ENCODE measurements at regions not wholly inside any gene's neighbourhood (a gene's known extent, or its start where the extent isn't known, plus 50 kb on each side); places are given as distances from the start of the nearest gene placed in this dataset.
"Not testable (repeated sequence)": the region's sequence is repeated elsewhere in the genome, so short reads cannot be mapped to it uniquely, and the experiment has no call there.

DNA sequence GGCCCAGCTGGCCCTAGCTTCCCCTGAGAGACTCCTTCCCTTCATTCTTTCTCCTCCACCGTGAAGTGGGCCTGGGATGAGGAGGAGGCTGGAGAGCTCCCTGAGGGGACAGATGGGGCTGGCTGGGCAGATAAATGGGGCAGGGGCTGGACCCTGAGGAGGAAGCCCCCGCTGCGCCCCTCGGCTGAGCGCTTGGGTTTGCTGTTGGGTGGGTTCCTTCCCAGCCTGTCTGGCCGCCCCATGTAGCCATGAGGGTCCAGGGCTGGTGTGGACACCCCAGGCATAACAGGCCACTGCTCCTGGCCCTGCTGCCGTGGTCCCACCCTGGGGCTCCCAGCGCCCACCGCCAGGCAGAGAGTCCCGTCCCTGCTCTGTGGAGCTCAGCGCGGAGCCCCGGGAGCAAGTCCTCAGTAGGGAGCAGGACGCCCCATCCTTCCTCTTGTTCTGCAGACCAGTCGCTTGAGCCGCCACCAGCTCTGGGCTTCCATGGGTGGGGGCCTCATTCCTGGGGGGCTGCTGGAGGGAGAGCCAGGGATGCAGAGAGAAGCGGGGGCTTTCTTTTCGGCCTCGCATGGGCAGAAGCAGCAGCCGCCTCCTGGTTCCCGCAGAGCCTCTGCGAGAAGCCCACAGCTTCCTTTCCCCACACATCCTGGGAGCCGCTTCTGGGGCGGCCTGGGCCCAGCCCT is 266.4 kb upstream of the TCERG1L start:
- no peak for DNase-seq

DNA sequence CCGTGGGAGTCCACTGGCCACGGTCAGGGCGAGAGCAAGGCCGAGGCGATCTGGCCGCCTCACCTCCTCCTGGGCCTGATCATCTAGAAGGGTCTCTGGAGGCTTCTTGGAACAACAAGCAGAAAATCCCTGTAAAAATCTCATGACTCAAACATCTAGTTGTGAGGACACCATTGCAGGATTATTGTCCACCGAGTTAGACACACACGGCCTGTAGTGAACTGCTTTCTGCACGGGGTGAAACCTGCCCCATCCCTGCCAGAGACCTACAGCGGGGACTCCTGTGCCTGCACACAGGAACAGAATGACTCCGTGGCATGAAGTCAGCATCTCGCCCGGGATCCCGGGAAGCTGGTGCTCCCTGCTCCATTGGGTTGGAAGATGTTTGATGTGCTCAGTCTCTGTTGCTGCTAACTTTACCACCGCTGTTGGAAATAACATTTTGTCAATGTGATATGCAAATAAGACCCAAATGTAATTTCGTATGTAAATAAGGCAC is 267.0 kb upstream of the TCERG1L start:
- no peak for DNase-seq

DNA sequence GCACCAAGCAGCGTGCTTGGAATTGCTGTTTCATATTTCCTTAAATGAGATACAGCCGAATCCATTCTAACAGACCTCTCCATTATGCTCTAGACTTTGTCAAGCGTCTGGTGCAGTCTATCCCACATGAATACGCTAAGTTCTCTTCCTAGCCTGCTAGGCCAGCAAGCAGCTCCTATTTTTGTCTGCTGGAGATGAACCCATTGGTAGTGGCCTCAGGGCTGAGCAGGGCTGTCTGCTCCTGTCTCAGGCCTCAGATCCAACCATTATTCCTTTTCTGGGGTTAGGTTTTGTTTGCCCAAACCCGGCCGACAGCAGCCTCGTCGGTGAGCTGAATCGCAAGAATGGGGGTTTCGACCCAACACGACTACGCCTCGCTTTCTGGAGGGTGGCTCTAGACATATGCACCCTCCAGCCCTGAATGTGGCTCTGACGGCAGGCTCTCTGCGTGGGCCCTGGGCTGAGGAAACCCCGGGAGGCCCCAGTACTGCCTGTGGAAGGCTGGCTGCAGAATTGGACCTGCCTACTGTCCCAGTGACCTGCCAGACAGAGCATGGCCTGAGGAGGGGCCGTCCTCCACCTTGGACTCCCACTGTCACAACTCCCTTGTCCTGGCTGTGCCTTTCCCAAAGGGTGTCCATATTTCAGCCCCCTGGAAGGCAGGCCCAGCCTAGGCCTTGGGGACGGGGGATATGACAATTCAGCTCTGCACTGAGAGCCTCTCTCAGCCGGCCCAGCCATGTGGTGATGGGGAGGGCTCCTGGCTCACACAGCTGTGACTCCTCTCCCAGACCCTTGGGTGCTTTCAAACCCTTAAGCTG is 267.9 kb upstream of the TCERG1L start:
- DNase-seq, result no peak

DNA sequence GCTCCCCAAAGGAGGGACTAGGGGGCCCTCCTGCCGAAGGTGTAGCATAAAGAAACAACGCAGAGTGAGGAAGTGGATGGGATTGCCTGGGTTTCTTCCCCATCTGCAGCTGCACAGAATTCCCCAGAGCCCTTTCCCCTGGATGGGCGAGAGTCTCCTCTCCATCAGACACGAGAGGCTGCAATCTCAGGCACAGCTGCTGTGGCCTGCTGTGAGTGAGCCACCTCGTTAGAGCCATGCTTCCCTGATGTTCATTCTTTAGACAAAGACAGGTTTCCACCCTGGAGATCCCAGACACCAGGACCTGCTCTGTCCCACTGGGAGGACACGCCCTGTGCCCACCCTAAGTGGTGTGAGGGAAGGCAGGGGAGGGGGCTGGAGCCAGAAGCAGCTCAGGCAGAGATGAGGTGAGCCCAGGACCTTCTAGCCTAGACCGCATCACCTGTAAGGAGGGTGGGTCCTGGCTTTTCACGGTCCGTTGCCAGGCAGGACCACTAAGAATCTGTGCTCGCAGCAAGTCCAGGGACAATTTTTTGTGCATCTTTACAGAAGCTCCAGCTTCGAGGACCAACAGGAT is 268.6 kb upstream of the TCERG1L start:
- no peak for DNase-seq

DNA sequence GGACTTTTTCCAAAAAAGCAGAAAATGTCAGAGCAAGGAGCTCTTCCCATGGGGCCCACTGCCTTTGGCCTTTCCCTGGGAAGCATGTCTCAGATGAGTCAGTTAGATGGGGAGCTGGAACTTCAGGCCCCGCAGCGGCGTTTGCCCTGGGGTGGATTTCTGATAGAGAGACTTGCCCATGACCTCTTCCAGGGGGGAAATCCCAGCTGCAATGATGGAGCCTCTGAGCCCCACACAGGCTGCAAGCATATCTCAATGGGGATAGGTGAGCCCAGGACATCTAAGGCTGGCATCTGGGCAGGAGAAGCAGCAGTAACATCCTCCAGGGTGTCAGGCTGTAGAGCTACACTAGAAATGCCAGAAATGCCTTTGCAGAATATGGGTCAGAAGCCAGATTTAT is 269.2 kb upstream of the TCERG1L start:
- DNase-seq, result no peak

DNA sequence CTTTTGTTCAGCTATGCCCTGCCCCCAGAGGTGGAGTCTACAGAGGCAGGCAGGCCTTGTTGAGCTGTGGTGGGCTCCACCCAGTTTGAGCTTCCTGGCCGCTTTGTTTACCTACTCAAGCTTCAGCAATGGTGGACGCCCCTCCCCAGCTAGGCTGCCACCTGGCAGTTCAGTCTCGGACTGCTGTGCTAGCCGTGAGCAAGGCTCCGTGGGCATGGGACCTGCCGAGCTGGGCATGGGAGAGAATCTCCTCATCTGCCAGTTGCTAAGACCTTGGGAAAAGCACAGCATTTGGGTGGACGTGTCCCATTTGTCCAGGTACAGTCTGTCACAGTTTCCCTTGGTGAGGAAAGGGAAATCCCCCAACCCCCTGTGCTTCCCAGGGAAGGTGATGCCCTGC is 270.0 kb upstream of the TCERG1L start:
- not testable (repeated sequence) for DNase-seq

DNA sequence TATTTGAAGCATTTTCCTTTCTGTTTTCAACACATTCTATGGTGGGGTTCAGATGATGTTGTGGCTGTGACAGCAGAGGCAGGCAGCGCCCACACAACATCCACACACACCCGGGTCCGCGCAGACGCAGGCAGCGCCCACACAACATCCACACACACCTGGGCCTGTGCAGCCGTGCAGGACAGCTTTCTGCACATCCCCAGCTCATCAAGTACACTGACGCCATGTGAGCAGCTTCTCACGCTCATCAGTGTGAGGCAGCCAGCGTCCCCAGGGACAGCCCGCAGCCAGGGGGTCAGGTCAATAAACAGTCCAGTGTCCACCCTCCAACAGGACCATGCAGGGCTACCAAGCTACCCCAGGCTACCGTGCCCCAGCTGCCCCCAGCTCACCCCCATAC is 272.8 kb upstream of the TCERG1L start:
- DNase-seq, result no peak

DNA sequence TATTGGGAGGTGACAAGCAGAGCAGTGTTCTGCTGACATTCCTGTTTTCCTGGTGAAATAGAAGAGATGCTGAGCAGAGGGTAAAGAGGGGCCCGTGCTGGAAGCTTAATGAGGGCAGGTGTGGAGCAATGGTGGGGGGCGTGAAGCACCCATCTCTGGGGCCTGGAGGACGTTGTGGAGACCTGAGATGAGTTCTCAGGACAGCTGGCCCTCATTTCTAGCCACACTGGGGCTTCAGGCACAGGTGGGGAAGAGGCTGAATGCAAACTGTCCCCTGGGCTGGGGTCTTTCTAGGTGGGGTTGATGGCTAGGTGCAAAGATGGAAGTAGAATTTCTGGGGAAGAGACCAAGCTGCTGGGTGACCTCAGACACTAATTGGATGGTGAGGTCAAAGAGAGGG is 274.2 kb upstream of the TCERG1L start:
- DNase-seq, result no peak

DNA sequence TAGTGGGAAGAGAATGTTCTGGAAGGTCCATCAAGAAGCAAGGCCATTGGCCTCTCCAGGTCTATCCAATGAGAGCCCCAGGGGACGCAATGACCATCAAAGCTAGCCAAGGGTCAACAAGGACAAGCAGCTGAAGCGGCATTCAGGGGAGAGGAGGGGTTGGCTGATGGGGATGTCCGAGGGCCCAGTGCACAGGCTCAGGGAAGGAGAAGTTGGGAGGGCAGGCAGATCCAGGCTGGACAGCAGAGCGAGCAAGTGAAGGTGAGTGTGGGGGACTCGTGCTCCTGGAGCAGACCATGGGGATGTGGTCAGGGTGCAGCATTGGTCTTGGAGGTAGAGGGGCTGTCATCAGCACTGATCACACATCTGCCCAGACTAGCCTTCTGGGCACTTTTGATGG is 275.4 kb upstream of the TCERG1L start:
- no peak for DNase-seq

DNA sequence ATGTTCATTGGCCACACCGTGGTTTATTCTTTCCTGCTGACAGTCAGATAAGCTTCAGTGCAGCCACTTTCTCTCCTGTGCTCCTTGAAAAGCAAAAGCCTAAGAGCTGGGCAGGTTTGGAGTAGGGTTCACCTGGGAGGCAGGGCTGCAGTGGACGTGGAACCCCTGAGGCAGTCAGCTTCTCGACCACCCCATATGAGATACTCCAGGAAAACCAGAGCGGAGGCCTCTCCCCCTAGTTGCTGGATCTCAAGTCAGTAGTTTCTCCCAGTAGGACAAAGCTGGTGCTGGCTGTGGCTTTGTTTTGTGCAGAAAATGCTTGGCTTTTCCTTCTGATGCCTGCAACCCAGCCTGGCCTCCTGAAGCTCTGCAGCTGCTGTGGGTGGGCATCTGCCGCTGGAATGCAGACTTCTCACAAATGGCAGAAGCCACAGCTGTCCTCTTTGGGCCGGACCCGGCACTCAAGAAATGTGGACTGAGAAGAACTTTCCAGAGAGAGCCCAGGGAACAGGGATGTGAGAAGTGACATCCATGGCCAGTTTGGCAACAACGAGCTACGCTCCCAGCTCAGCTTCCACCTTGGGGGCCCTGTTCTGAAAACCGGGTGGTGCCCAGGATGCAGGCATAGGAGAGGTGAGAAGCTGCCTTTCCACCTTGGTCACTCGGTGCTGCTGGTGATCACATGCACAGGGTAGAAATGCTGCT is 276.6 kb upstream of the TCERG1L start:
- no peak for DNase-seq

DNA sequence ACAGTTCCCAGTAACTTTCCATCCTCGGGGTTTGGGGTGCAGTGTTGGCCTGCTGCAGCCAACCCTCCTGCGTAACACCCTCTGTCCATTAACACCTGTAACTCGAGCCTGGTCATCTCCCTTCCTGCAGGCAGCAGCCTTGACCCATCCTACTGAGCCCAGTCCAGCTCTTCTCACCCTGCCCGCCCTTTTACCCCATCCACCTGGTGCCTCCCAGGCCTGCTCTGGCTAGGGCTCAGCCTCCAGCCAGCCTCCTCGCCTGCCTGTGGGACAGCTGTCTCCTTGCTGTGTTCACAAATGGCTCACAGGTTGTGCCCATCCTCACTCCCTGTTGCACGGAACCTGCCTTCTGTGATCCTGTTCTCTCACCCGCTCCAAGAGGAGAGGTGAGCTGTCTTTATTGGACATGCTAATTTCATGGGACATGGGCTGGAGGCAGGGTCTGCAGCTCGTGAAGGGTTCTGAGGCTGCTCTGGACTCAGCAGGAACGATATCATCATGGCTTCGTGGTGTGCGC is 277.2 kb upstream of the TCERG1L start:
- no peak for DNase-seq

DNA sequence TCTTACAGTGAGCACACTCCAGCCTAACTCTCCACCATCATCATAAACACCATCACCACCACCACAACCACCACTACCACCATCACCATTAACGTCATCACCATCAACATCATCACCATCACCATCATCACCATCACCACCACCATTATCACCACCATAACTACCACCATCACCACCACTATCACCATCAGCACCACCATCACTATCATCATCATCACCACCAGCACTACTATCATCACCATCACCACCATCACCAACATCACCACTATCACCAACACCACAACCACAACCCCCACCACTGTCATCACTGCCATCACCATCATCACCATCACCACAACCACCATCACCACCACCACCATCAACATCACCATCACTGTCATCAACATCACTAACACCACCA is 279.0 kb upstream of the TCERG1L start:
- DNase-seq, result no peak

DNA sequence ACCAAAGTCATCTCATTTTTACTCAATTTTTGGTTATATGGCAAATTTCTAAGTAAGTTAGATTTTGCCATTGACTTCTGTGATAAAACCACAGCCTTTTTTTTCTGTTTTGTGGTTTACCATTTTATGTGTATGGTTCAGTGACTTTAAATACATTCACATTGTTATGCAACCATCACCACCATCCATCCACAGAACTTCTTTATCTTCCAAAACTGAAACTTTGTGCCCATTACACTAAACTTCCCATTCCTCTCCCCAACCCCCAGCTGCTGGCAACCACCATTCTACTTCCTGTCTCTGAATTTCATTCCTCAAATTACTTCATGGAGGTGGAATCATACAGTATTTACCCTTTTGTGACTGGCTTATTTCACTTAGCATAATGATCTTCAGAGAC is 280.4 kb upstream of the TCERG1L start:
- no peak for DNase-seq

DNA sequence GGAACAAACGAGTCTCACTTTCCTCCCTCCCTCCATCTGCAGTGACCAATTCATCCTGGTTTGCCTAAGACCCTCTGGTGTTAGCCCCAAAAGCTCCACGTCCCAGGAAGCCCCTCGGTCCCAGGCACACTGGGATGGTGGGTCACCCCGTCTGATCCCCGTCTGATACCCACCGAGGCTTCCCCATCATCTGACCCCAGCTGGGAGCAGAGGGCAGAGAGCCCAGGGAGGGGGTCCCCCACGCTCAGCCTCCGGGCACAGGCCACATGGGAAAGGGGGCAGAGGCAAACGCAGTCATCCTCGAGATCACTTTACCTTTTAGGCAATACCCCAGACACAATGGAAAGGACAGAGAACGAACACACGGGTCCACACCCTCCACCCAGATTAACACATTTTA is 291.6 kb upstream of the PPP2R2D start:
- no peak for DNase-seq

DNA sequence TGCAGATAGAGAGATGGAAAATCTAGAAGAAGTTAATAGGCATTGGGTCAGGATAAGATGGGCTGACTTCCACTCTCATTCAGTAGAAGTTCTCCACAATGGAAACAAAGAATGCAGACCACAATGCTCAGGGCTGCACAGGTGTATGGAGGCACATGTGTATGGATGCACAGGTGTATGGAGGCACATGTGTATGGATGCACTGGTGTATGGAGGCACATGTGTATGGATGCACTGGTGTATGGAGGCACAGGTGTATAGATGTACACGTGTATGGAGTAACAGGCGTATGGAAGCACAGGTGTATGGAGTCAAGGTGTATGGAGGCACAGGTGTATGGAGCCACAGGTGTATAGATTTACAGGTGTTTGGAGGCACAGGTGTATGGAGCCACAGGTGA is 285.7 kb upstream of the PPP2R2D start:
- DNase-seq, result no peak

DNA sequence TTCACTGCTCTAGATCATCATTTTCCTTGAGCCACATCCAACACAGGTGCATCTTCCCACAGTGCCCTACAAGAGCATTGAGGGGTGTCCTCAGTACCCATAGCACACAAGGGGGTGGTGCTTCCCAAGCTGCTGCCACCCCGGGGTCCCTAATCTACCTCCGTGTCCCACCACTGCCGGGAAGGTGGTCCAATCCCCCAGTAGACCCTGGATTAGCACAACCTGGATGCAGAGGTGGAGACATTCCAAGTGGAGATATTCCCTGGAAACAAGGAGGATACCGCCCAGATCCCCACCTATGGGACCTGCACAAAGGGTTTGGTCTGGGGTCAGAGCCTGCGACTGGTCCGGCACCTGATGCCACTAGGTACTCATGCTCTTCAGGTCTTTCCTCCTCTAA is 284.8 kb upstream of the PPP2R2D start:
- no peak for DNase-seq

DNA sequence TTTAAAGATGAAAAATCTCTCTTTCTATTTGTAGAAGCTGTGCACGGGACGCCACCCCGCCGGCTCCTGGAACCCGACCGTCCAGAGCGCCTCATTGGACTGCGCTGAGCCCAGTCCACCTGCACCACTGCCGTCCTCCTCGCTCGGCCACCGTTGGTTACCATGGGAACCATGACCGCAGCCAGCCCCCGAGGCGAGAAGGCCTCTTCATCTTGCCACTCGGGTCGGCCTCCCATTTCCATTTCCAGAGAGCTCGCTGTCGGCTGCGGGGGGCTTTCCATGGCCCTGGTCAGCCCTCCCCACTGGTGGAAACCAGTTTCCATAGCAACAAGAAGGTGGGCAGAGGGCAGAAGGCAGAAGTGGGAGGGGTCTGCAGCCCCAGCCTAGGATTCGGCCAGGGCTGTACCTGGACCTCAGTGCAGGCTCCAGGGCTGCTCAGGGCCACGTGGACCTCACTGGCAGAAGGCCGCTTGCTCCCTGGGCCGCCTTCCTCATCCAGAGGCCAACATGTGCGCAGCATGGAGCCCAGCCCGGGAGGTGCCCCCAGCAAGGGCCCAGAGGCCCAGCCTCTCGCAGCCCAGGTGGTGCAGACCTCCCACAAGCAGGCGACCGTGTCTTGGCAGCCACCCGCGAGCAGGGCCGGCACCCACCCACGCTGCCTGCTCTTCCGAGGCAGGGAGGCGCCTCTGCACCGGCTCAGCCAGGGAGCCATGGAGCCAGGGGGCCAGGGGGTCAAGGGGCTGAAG is 283.5 kb upstream of the PPP2R2D start:
- DNase-seq, result no peak

DNA sequence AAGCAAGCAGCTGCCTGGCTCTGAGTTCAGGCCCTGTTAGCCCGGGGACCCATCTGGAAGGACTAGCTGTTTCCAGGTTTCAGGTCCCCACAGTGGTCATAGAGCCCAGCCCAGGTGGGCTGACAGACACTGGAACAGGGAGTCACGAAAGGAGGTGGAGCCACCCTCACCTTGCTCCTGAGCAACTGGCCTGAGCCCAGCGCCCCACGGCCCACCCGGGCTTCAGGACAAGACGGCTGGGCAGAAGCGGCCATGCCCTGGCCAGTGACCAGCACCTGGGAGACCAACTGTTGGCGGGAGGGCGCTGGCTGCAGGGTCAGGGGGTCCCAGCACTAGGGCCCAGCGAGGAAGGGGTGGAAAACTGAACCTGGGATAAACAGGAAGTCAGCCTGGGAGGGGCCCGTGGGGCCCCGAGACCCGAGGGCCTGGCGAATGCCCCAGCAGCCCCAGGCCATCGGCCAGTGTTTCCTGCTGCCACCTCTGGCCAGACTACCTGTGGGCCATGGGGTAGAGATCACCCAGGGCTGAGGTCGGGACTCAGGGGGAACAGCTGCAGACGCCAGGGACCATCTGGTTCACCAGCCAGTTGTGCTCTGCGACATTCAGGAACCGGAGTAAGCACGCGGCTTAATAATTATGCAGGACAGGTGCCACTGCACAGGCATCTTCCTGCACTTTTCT is 282.1 kb upstream of the PPP2R2D start:
- DNase-seq, result no peak

DNA sequence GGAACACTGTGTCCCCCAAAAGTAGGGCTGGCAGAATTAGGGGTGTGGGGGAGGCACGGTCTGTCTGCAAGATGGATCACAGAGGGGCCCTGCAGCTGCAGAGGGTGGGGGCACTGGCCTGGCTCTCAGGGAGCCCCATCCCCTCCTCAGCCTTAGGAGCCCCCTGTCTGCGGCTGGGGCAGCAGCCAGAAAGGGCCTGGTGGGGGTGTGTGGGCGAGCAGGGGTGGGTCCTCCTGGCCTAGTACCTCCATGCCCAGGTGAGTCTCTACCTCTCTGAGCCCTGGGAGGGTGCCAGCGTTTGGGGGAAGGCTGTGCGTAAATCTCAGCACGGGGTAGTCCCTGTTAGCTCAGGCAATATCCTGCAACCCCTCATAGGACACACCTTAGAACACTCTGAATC is 280.5 kb upstream of the PPP2R2D start:
- no peak for DNase-seq

DNA sequence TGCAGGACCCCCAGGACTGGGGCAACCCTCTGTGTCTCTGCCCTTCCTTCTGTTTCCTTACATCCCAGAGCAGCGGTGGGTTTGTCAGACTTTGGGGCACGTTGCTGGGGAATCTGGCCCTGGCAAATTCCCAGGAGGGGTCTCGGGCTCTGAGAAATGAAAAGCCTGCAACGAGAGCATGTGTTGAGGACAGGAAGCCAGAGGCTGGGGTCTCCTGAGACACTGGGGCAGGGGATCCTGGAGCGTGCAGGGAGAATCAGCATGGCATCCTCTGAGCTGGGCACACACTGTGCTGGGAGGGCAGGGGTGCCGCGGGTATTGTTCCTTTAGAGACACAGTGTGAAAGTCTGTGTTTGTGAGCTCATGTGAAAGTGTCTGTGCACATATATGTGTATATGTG is 279.9 kb upstream of the PPP2R2D start:
- DNase-seq, result no peak
